HL-60 (cell line): ENCODE measurements at regions not wholly inside any gene's neighbourhood (a gene's known extent, or its start where the extent isn't known, plus 50 kb on each side); places are given as distances from the start of the nearest gene placed in this dataset.

ENCODE experiments used
- DNase-seq, 2 experiments: peaks; one replicate each; pipeline ENCODE4 v3.0.0-alpha.2; 2010 to 2020; ENCODE audit warnings: low read depth in 1 of 2, low spot score in 1 of 2
- H3K27ac ChIP-seq: fragments of 250-450 bp; sonication (Bioruptor Pico); replicated peaks from 2 replicates; pipeline ENCODE4 v1.5.1; 2020; ENCODE audit warnings: mild to moderate bottlenecking, moderate library complexity
- H3K27me3 ChIP-seq: fragments of 250-450 bp; sonication (Bioruptor Pico); 2 replicates; pipeline ENCODE4 v1.5.1; 2021; ENCODE audit warnings: mild to moderate bottlenecking, moderate library complexity; ENCODE audit not compliant: insufficient read depth, poor library complexity, severe bottlenecking
- H3K4me3 ChIP-seq: replicated peaks from 2 replicates; pipeline ENCODE4 v1.5.1; 2011; ENCODE audit warnings: mild to moderate bottlenecking, control low read depth, low read length; ENCODE audit not compliant: insufficient read depth
- GABPA ChIP-seq: IDR thresholded peaks from 2 replicates; pipeline ENCODE4 v1.6.1; 2012; ENCODE audit warnings: low read depth
- POLR2AphosphoS5 ChIP-seq: IDR thresholded peaks from 2 replicates; pipeline ENCODE4 v1.6.1; 2012; ENCODE audit warnings: low read depth
- REST ChIP-seq: IDR thresholded peaks from 2 replicates; pipeline ENCODE4 v1.6.1; 2012; ENCODE audit warnings: low read depth; ENCODE audit not compliant: insufficient replicate concordance
- SPI1 ChIP-seq: IDR thresholded peaks from 2 replicates; pipeline ENCODE4 v1.6.1; 2012; ENCODE audit warnings: low read depth, mild to moderate bottlenecking, borderline replicate concordance
- TF ChIP-seq, protein P1 (sequence below): IDR thresholded peaks from one replicate; pipeline ENCODE4 v1.5.1; 2011; ENCODE audit warnings: low read length, control low read depth, inconsistent platforms; ENCODE audit not compliant: insufficient read depth

DNA sequence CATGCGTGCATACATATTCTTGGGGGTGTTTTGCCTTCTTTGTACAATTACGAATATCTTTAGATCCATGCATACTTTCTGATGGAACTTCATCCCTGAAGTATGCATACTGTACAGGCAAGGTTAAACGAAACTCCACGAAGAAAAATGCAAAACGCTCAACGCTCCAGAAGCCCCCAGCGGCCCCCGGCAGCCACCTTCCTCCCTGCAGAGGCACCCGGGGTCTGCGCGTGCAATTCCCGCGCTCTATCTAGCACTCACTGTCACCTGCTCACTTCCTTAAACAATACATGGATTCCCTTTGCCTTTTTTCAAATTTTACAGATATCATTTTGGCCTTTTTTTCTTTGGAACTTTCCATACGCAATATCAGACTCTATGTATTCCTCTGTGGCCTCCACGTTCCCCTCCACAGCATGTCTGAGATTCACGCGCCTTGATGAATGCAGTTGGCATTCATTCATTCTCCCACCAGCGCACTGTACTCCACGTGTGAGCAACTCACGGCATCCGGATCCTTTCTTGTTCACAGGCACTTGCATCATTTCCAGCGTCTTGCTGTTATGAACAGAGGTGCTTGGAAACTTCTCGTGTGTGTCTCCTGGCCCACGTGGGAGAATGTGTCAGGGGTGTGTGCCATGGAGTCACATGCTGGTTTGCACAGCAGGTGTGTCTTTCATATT is 214.3 kb downstream of the CTTN start:
- no peak overlapping the region for H3K4me3 ChIP-seq
- no peaks in the 10 kb centered on the region for H3K27me3 ChIP-seq
- H3K27ac ChIP-seq, result no peak overlapping the region
- DNase-seq, result no peak
- TF ChIP-seq POLR2AphosphoS5 (no peak), SPI1 (no peak), REST (no peak), GABPA (no peak)
- TF ChIP-seq, protein P1, sequence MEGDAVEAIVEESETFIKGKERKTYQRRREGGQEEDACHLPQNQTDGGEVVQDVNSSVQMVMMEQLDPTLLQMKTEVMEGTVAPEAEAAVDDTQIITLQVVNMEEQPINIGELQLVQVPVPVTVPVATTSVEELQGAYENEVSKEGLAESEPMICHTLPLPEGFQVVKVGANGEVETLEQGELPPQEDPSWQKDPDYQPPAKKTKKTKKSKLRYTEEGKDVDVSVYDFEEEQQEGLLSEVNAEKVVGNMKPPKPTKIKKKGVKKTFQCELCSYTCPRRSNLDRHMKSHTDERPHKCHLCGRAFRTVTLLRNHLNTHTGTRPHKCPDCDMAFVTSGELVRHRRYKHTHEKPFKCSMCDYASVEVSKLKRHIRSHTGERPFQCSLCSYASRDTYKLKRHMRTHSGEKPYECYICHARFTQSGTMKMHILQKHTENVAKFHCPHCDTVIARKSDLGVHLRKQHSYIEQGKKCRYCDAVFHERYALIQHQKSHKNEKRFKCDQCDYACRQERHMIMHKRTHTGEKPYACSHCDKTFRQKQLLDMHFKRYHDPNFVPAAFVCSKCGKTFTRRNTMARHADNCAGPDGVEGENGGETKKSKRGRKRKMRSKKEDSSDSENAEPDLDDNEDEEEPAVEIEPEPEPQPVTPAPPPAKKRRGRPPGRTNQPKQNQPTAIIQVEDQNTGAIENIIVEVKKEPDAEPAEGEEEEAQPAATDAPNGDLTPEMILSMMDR, result no peak

DNA sequence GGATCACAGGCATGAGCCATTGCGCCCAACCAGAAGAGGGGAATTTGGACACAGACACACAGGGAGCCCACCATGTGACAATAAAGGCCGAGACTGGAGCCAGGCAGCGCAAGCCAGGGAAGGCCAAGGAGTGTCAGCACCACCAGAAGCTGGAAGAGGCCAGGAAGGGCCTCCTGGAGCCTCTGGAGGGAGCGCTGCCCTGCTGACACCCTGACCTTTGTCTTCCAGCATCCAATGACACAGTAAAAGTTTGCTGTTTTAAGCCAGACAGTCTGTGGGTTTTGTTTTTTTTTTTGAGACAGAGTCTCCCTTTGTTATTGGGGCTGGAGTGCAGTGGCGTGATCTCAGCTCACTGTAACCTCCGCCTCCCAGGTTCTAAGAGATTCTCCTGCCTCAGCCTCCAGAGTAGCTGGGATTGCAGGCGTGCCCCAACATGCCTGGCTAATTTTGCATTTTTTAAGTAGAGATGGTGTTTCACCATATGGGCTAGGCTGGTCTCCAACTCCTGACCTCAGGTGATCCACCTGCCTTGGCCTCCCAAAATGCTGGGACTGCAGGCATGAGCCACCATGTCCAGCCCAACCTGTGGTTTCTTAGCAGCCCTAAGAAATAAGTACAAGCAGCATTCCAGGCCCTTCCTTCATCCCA is 215.8 kb downstream of the CTTN start:
- no peak overlapping the region for H3K4me3 ChIP-seq
- no peak for DNase-seq
- no peak overlapping the region for H3K27ac ChIP-seq
- no peak for TF ChIP-seq GABPA
- TF ChIP-seq SPI1, result no peak
- no peak for TF ChIP-seq REST
- TF ChIP-seq, protein P1, result no peak
- TF ChIP-seq POLR2AphosphoS5, result no peak
- H3K27me3 ChIP-seq, result no peaks in the 10 kb centered on the region

- H3K27me3 ChIP-seq, result no peaks in the 10 kb centered on the region
- DNase-seq, result no peak
- no peak overlapping the region for H3K27ac ChIP-seq
- no peak overlapping the region for H3K4me3 ChIP-seq
- no peak for TF ChIP-seq REST
- TF ChIP-seq, protein P1, result no peak
- no peak for TF ChIP-seq POLR2AphosphoS5
- no peak for TF ChIP-seq GABPA
- TF ChIP-seq SPI1, result no peak
Observed at GRCh38 chr11:70615036-70615875, 216.9 kb downstream of the CTTN start.
